HG03378 (cell line): ENCODE measurements at regions not wholly inside any gene's neighbourhood (a gene's known extent, or its start where the extent isn't known, plus 50 kb on each side); places are given as distances from the start of the nearest gene placed in this dataset.
"Not testable (repeated sequence)": the region's sequence is repeated elsewhere in the genome, so short reads cannot be mapped to it uniquely, and the experiment has no call there.

Experiments used
- ATAC-seq: cut with Tn5 transposase; IDR thresholded peaks from one replicate; pipeline ENCODE4 v1.9.1; 2021; ENCODE audit warnings: mild to moderate bottlenecking, moderate library complexity; ENCODE audit not compliant: unreplicated experiment

GRCh38 chr2:217604527-217605194, 398.1 kb downstream of the TNS1 start:
- ATAC-seq: no peak

GRCh38 chr2:217601601-217602000, 401.2 kb downstream of the TNS1 start:
- no peak for ATAC-seq

GRCh38 chr2:217599906-217600305, 402.9 kb downstream of the TNS1 start:
- ATAC-seq: no peak

- ATAC-seq: no peak
These were observed 405.1 kb downstream of the TNS1 start for GRCh38 chr2:217597681-217598080.

- no peak for ATAC-seq
These were observed 405.6 kb downstream of the TNS1 start for GRCh38 chr2:217597145-217597544.

- no peak for ATAC-seq
These were observed 409.1 kb downstream of the TNS1 start for GRCh38 chr2:217593732-217594131.

GRCh38 chr2:217588266-217588665, 414.5 kb downstream of the TNS1 start:
- ATAC-seq: no peak

- ATAC-seq: no peak
These were observed 417.4 kb downstream of the TNS1 start for GRCh38 chr2:217585362-217585761.

- ATAC-seq: not testable (repeated sequence)
These were observed 422.4 kb downstream of the TNS1 start for GRCh38 chr2:217580407-217580806.

GRCh38 chr2:217573571-217573970, 429.2 kb downstream of the TNS1 start:
- ATAC-seq: no peak

- ATAC-seq: no peak
These were observed 432.4 kb downstream of the TNS1 start for GRCh38 chr2:217570394-217570793.

GRCh38 chr2:217568289-217568971, 434.4 kb downstream of the TNS1 start:
- no peak for ATAC-seq

- ATAC-seq: no peak
These were observed 439.2 kb downstream of the TNS1 start for GRCh38 chr2:217563565-217563964.

GRCh38 chr2:217562871-217563480, 439.8 kb downstream of the TNS1 start:
- ATAC-seq: no peak

GRCh38 chr2:217559084-217559483, 443.7 kb downstream of the TNS1 start:
- no peak for ATAC-seq

GRCh38 chr2:217555081-217555876, 447.5 kb downstream of the TNS1 start:
- ATAC-seq: no peak

- ATAC-seq: no peak
These were observed 449.1 kb downstream of the TNS1 start for GRCh38 chr2:217553679-217554078.

GRCh38 chr2:217553202-217553601, 449.6 kb downstream of the TNS1 start:
- ATAC-seq: no peak

GRCh38 chr2:217552081-217552480, 450.7 kb downstream of the TNS1 start:
- no peak for ATAC-seq

GRCh38 chr2:217551252-217551899, 451.4 kb downstream of the TNS1 start:
- ATAC-seq: no peak

- ATAC-seq: no peak
These were observed 463.7 kb downstream of the TNS1 start for GRCh38 chr2:217539126-217539525.
